Hematopoietic multipotent progenitor cell treated with erythropoietin and hydrocortisone succinate and interleukin-3 and kit ligand, for 4 days (in vitro differentiated cells): ENCODE measurements at regions not wholly inside any gene's neighbourhood (a gene's known extent, or its start where the extent isn't known, plus 50 kb on each side); places are given as distances from the start of the nearest gene placed in this dataset.

Experiments used
- DNase-seq: peaks from one replicate; pipeline ENCODE4 v3.0.0-alpha.2; 2015

DNA sequence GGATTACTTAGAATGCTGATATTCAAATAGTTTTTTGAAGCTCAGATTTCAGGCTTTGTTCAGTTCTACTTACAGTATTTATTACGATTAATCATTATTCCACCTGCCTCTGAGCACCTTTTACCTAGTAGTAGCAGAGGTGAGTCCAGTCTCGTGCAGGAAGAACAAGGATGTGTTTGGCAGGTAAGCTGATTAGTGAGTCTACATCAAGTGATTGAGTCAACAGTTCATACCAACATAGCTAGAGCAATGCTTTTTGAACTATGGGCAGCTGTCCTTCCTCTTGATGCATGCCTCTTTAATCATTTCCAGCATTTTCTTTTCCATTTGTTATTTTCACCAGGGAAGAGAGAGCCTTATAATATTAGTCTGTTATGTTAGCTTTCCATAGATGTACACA lies 838.9 kb downstream of the USP25 start:
- DNase-seq, result no peak

DNA sequence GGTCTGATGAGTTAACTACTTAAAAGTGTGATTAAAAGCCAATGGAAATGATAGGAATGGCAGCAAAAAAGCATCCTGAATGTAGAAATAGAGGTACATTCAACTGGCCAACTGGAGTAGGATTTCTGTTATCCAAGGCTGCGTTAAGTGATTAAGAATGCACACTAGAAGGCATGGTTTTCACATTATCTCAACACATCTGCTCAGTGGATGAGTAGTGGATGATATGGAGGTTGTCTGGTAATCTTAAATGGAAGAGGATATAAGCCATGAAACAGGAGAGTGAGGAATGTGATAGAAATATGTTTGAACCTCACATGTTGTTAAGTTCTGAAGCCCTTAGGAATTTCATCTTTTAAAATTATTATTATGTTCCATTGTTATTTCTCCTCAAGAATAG lies 839.9 kb downstream of the USP25 start:
- peak; percentile 9 for DNase-seq

DNA sequence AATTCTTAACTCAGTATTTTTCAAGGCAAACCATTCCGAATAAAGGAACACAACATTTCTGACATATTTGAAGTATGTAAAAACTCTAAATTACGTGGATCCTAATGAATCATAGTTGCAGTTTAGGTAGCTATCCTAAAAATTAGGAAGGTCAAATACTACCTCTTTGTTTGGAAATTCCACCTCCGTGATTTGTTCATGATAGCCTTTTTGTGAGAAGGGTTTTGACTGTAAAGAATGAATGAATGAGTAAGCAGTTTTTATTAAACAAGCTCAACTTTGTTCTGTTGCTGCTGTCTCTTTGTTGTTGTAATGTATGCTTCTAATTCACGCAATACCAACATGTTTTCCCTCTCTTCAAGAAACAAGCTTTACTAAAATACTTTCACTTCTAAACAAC lies 840.4 kb downstream of the USP25 start:
- DNase-seq, result no peak

DNA sequence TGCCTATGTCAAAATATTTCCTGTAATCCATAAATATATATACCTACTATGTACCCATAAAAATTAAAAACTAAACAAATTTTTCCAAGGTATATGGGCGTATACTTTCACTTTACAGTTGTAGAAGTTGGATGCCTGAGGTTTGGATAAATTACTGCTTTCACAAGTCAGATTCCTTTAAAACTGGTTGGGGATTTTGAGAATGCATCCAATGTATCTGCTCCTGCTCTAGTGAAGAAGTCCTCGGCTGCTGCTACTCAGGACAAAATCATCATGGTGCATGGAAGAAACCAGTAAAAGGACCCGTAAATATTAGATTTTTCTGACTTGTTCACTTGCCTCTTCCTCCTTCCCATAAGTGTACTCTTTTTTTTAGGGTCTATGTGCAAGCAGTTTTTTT lies 841.1 kb downstream of the USP25 start:
- no peak for DNase-seq

- no peak for DNase-seq
Observed at GRCh38 chr21:16571594-16571993, 841.8 kb downstream of the USP25 start.

GRCh38 chr21:16572032-16572431 lies 842.2 kb downstream of the USP25 start:
- no peak for DNase-seq

GRCh38 chr21:16573578-16573977 lies 843.8 kb downstream of the USP25 start:
- DNase-seq, result no peak

GRCh38 chr21:16577975-16578374 lies 848.2 kb downstream of the USP25 start:
- no peak for DNase-seq

- DNase-seq, result no peak
Observed at GRCh38 chr21:16578912-16579311, 849.1 kb downstream of the USP25 start.

GRCh38 chr21:16579538-16579937 lies 849.8 kb downstream of the USP25 start:
- no peak for DNase-seq

GRCh38 chr21:16580661-16581060 lies 850.9 kb downstream of the USP25 start:
- no peak for DNase-seq

GRCh38 chr21:16583556-16583955 lies 853.8 kb downstream of the USP25 start:
- peak; percentile 19 for DNase-seq

DNA sequence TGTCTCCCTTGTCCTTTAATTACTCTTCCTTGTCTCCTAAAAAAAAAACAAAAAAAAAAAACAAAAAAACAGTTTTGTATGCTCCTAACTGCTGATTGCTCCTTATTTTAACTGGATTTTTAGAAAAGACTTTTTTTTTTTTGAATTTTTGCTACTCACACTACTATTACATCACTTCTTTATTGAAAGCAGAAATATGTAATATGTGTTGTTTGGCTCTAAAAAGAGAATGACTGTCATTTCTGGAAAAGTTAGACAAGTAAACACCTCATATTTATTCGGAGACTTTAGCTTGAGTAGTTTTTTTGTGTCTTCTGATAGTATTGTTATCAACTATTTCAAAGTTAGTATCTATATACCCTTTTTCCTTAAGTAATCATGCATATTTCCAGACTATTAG lies 855.0 kb downstream of the USP25 start:
- DNase-seq, result no peak

DNA sequence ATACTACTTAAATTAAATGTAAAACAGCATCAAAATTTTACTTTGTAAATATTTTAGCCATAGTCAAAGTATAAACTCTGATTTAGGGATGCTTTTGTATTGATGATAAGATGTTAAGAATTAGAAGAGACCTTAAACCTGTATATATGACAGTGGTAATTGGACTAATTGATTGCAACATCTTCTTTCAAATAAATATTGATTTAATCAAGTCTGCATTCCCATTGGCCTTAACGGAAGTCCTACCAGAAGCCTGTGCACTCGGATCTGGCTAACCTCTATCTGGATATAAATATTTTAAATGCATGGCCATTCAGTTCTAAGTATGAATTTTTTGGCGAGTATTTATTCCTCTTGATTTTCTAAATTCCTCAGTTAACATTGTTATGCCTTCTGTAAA lies 856.1 kb downstream of the USP25 start:
- DNase-seq, result no peak

GRCh38 chr21:16587141-16587581 lies 857.4 kb downstream of the USP25 start:
- DNase-seq, result no peak

- no peak for DNase-seq
Observed at GRCh38 chr21:16587681-16588375, 858.0 kb downstream of the USP25 start.

GRCh38 chr21:16588433-16588860 lies 858.7 kb downstream of the USP25 start:
- no peak for DNase-seq

- no peak for DNase-seq
Observed at GRCh38 chr21:16589006-16589898, 859.5 kb downstream of the USP25 start.

DNA sequence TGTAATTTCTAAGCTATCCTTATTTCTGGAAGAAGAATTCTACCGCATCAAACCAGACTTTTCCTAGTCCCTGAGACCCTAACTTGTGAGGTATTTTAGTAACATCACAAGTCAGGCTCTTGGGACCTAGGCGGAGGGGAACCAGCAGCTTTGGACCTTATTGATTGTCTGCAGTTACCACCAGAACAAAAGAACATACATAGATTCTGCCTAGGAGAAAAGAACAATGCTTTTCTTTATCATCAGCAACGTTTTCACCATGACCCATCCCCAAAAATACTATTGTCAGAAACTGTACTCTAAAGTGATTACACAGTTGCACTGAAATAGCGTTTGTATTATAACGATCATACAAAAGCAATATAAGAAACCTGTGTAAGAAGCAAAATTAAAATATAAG lies 860.4 kb downstream of the USP25 start:
- no peak for DNase-seq

- no peak for DNase-seq
Observed at GRCh38 chr21:16590641-16591292, 861.0 kb downstream of the USP25 start.

- DNase-seq, result no peak
Observed at GRCh38 chr21:16592381-16592780, 862.6 kb downstream of the USP25 start.

GRCh38 chr21:16594191-16594590 lies 864.4 kb downstream of the USP25 start:
- no peak for DNase-seq

GRCh38 chr21:16596369-16596768 lies 866.6 kb downstream of the USP25 start:
- DNase-seq, result no peak

- DNase-seq, result no peak
Observed at GRCh38 chr21:16597753-16598152, 868.0 kb downstream of the USP25 start.
